Stomach (tissue), 8 donors: ENCODE measurements at regions not wholly inside any gene's neighbourhood (a gene's known extent, or its start where the extent isn't known, plus 50 kb on each side); places are given as distances from the start of the nearest gene placed in this dataset.

ENCODE experiments used
- DNase-seq, 2 donors: peaks; one replicate each; pipeline versions ENCODE4 v3.0.0 to v3.0.0-alpha.2; 2013 to 2019
- H3K27ac ChIP-seq, 5 donors: fragments of 200-600 bp in 4 of 5; sonication (generic) in 4 of 5; one replicate each; pipeline ENCODE4 v1.5.1; 2013 to 2019; ENCODE audit warnings: mild to moderate bottlenecking in 1 of 5, moderate library complexity in 1 of 5
- H3K27me3 ChIP-seq, 3 donors: fragments of 200-600 bp; sonication (generic); one replicate each; pipeline ENCODE4 v1.5.1; 2017 to 2019; ENCODE audit warnings: mixed run types in 1 of 3
- H3K36me3 ChIP-seq, 4 donors: fragments of 200-600 bp; sonication (generic); 1 replicate in 3 of 4; 2 replicates in 1 of 4; pipeline ENCODE4 v1.5.1; 2016 to 2019
- H3K4me1 ChIP-seq, 4 donors: fragments of 200-600 bp; sonication (generic); one replicate each; pipeline ENCODE4 v1.5.1; 2016 to 2019
- H3K4me3 ChIP-seq, 4 donors: fragments of 200-600 bp; sonication (generic) in 3 of 4; one replicate each; pipeline ENCODE4 v1.5.1; 2016 to 2019; ENCODE audit warnings: mild to moderate bottlenecking in 1 of 4
- H3K9me3 ChIP-seq, 4 donors: fragments of 200-600 bp; sonication (generic); one replicate each; pipeline ENCODE4 v1.5.1; 2016 to 2019
- CTCF ChIP-seq, 7 experiments: fragments of 450-650 bp in 4 of 7; fragments of 200-600 bp in 3 of 7; sonication (generic) in 3 of 7; IDR thresholded peaks; one replicate each; pipeline ENCODE4 v1.5.1; 2016 to 2019; ENCODE audit warnings: antibody characterized with exemption in 7 of 7, control low read depth in 2 of 7, mild to moderate bottlenecking in 1 of 7
- EP300 ChIP-seq: sonication (generic); formaldehyde crosslinking; IDR thresholded peaks from one replicate; pipeline ENCODE4 v1.6.1; 2017; ENCODE audit warnings: antibody characterized with exemption
- POLR2A ChIP-seq, 4 donors: fragments of 450-650 bp; IDR thresholded peaks; one replicate each; pipeline ENCODE4 v1.6.1; 2016; ENCODE audit warnings: antibody characterized with exemption in 4 of 4, control low read depth in 2 of 4, mild to moderate bottlenecking in 1 of 4, moderate library complexity in 1 of 4
- POLR2AphosphoS5 ChIP-seq, 3 donors: sonication (generic); formaldehyde crosslinking; IDR thresholded peaks; one replicate each; pipeline ENCODE4 v1.6.1; 2016; ENCODE audit warnings: antibody characterized with exemption in 3 of 3
- WGBS, 5 donors: extraction: QIAGEN DNeasy Blood & Tissue Kit in 3 of 5; methylation state at CpG; one replicate each; pipeline versions ENCODE4 v1.1.5 to v1.1.7; 2013 to 2018; 5-methylcytosine and 5-hydroxymethylcytosine counted together
- intact Hi-C: fragments of 100-400 bp; cut with DNase I; formaldehyde crosslinking; loops from one replicate; pipeline ENCODE4 v1.15.1; 2023; ENCODE audit warnings: low total_unique reads
- donor health status: healthy with polysubstance abuse.
- donor health status: Bipolar disorder and iron deficiency.
- donor health status: healthy.

DNA sequence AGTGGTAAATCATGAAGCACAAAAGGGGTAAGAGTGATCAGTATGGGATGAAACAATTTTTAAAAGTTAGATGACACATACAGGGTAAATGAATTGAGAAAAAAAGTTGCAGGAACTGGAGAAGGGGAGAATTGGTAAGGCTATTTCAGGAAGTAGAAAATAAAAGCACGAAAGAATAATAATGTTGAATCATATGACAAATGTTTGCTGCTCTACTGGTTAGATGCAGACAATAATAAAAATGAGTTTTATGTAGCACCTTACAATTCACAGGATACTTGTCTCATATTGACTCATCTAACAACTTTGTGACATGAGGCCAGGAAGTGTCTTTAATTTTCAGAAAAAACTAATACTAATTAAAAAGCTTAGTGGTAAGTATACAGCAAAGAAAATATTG is 566.5 kb upstream of the MARCKS start:
- 64 to 87% (median 85%) methylated on average over 1 of the region's 1 CpG for WGBS, 5 donors
- no peak for TF ChIP-seq CTCF (IDR thresholded peaks at IDR 0.05)
- no peak for TF ChIP-seq POLR2A (IDR thresholded peaks at IDR 0.05)
- no peak for TF ChIP-seq EP300
- TF ChIP-seq POLR2AphosphoS5 (IDR thresholded peaks at IDR 0.05) = no peak
- Histone ChIP-seq H3K9me3 (peaks cover 0 to 12% (median 9%) of the 10 kb centered on the region in 4 donors), H3K36me3 (no peaks in the 10 kb centered on the region), H3K27me3 (no peaks in the 10 kb centered on the region), H3K4me3 (no peak overlapping the region), H3K27ac (no peak overlapping the region), H3K4me1 (no peaks in the 10 kb centered on the region)
- intact Hi-C loops = no loop called here
- no peak for DNase-seq

- no peak overlapping the region for H3K4me3 ChIP-seq
- no peak overlapping the region for H3K27ac ChIP-seq
- peak in 1 of 2 donors; percentile 58 for DNase-seq
- H3K27me3 ChIP-seq = no peaks in the 10 kb centered on the region
- peaks cover 0 to 3% (median 2%) of the 10 kb centered on the region in 4 donors for H3K9me3 ChIP-seq
- H3K36me3 ChIP-seq = no peaks in the 10 kb centered on the region
- 60 to 76% (median 71%) methylated on average over 4 of the region's 4 CpGs for WGBS, 5 donors
- no peaks in the 10 kb centered on the region for H3K4me1 ChIP-seq
- intact Hi-C loops = no loop called here
- TF ChIP-seq POLR2AphosphoS5 (IDR thresholded peaks at IDR 0.05) (no peak), EP300 (no peak), CTCF (IDR thresholded peaks at IDR 0.05) (no peak), POLR2A (IDR thresholded peaks at IDR 0.05) (no peak)
Observed at GRCh38 chr6:113291751-113292445, 565.2 kb upstream of the MARCKS start.

DNA sequence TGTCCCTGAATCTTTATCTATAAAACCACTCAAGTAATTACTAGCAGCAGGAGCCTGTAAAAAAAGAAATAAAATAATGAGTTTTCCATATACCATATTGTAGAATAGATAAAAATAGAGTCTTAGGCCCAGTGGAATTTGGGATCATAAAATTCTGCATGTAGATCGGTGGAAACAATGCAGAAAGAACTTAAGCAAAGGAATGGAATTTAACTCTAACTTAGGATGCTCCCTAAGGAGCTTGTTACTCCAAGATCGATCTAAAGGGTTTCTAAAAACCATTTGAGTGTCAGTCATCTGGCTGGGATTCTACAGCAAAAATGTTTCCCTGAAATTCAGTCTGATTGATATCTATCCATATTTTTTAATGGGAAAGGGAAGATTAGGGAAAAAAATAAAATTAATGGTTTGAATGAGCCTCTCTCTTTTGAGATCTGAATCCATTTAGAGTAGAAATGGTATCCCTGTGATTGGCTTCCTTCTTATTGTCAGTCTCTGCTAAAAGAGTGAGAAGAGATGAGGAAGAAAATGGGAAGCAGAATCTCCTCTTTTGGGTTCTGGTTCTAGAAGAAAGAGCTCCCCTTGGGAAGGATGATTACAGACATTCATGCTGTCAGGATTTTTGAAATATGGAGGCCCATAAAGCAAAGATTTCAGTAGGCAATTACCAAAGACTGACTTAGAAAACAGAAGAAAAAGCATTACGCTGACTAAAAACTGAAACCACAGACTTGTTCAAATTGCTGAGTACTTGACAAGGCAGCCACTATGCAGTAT is 564.3 kb upstream of the MARCKS start:
- H3K36me3 ChIP-seq = no peaks in the 10 kb centered on the region
- H3K4me3 ChIP-seq = no peak overlapping the region
- DNase-seq = no peak
- TF ChIP-seq EP300 (no peak), POLR2A (IDR thresholded peaks at IDR 0.05) (no peak), POLR2AphosphoS5 (IDR thresholded peaks at IDR 0.05) (no peak), CTCF (IDR thresholded peaks at IDR 0.05) (no peak)
- intact Hi-C loops = no loop called here
- no peaks in the 10 kb centered on the region for H3K4me1 ChIP-seq
- 70 to 91% (median 84%) methylated on average over 3 of the region's 3 CpGs for WGBS, 5 donors
- H3K27me3 ChIP-seq = no peaks in the 10 kb centered on the region
- H3K27ac ChIP-seq = no peak overlapping the region
- H3K9me3 ChIP-seq = no peaks in the 10 kb centered on the region

DNA sequence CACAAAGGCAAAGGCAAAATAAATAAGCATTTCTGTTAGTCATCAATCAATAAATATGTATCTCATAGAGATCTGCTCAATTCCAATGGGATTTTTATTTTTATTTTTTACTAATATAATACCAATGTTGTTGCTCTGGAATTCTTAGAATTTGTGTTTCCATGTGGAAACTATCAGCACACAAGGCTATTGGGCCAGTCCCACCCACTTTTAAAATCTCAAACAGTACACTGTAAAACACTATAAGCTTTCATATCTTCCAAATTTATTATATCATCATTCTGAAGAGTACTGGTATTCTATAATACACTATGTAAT is 563.8 kb upstream of the MARCKS start:
- Histone ChIP-seq H3K4me1 (no peaks in the 10 kb centered on the region), H3K27ac (no peak overlapping the region), H3K9me3 (no peaks in the 10 kb centered on the region), H3K36me3 (no peaks in the 10 kb centered on the region), H3K4me3 (no peak overlapping the region), H3K27me3 (no peaks in the 10 kb centered on the region)
- intact Hi-C loops = no loop called here
- TF ChIP-seq POLR2A (IDR thresholded peaks at IDR 0.05) (no peak), POLR2AphosphoS5 (IDR thresholded peaks at IDR 0.05) (no peak), EP300 (no peak), CTCF (IDR thresholded peaks at IDR 0.05) (no peak)
- DNase-seq = peak in 1 of 2 donors; percentile 14
